ENCODE measurements at regions not wholly inside any gene's neighbourhood (a gene's known extent, or its start where the extent isn't known, plus 50 kb on each side); places are given as distances from the start of the nearest gene placed in this dataset.

DNA sequence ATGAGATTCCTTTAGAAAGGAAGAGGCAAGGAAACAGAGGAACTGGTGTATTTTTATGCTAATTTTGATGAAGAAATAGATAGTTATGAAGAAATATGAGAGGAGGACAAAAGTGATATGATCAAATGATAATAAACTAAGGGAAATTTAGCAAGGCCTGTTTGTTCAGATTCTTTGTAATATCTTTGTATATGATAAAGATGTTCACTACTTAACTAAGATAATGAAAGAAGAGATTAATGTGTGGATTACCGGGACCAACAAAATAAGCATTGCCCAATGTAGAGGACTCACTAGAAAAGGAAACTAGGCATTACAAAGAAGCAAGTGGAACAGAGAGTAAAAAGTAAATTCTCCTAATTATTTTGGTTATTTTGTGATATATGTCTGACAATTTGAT is 99.0 kb upstream of the FIGN start:
- DNase-seq (ENCODE audit: low spot score), result no peak

DNA sequence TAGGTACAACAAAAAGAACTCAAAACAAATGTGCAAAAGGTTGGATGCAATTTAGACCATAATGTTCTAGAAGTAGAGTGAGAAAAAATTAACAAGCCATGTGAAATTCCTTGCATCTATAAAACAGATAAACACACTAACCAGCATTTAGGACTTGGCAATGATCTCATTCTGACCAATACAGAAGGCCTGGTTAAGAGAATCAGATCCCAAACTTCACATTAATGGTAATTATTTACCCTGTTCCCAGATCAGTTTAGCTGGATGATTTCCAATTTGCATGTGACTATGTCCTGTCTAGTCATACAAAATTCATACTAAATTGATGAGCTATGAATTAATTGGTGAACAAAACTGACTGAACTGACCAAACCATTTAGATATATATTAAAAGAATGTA is 98.4 kb upstream of the FIGN start:
- no peak for DNase-seq (ENCODE audit: low spot score)

DNA sequence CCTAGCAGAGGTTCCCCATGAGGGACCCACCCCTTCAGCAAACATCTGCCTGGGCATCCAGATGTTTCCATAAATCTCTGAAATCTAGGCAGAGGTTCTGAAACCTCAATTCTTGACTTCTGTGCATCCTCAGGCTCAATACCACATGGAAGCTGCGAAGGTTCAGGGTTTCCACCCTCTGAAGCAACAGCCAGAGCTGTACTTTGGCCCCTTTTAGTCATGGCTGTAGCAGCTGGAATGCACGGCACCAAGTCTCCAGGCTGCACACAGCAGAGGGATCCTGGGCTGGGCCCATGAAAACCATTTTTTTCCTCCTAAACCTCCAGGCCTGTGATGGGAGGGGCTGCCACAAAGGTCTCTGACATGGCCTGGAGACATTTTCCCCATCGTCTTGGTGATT is 93.0 kb upstream of the FIGN start:
- DNase-seq (ENCODE audit: low spot score), result no peak

DNA sequence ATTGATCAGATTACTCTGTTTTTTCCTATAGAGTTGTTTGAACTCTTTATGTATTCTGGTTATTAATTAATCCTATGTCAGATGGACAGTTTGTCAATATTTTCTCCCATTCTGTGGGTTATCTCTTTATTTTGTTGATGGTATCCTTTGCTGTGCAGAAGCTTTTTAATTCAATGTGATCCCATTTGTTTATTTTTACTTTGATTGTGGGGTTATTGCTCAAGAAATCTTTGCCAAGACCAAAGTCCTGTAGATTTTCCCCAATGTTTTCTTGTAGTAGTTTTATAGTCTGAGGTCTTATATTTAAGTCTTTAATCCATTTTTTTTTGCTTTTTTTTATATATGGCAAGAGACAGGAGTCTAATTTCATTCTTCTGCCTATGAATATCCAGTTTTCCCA is 86.2 kb upstream of the FIGN start:
- no peak for DNase-seq (ENCODE audit: low spot score)

DNA sequence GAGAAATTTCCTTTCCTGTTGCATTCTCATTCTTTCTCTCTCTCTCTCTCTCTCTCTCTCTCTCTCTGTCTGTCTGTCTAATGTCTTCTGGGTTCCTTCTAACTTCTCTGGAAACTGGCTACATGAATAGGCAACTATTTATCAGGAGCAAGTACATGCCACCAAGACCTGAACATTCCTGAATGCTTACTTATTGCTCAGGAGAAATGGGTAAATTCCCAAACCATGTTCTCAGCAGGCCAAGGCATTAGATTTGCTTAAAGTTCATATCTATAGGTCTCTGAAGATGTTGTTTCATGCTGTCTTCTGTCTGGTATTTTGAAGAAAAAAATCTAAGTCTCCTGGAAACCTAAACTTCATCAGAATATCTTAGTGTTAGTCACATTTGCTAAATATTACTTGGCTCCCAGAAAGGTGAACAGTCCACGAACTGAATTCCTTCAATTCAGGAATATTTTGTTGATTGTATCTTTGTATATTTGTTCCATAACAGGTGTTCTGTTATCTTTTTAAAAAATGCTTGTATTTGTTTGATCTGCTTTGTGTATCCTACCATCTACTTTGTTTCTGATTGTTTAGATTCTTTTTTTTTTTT is 77.2 kb upstream of the FIGN start:
- DNase-seq (ENCODE audit: low spot score), result no peak

DNA sequence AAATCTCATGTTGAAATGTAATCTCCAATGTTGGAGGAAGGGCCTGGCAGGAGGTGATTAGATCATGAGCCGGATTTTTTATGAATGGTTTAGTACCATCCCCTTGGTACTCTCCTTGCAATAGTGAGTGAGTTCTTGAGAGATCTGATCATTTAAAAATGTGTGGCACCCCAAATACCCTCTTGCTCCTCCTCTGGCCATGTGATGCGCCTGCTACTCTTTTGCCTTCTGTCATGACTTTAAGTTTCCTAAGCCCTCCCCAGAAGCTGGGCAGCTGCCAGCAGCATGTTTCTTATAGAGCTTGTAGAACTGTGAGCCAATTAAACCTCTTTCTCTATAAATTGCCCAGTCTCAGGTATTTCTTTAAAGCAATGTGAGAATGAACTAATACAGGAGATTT is 72.6 kb upstream of the FIGN start:
- no peak for DNase-seq (ENCODE audit: low spot score)

DNA sequence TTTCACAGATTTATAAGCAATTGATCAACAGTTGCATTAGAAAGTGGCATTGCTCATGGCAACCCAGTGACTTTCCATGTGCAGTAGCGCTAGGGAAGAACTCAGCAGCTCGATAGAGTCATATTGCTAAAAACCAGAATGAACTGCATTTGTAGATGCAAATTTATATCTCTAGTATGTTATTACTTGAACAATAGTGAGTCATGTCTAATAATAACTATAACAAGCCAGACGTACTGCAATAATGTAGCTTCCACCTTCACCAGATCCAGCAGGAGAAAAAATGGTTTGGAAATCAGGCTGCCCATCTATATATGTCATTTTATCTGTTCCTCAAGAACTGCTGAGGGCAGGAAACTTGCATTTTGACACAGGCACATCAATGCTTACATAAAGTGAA is 66.5 kb upstream of the FIGN start:
- DNase-seq (ENCODE audit: low spot score), result no peak

DNA sequence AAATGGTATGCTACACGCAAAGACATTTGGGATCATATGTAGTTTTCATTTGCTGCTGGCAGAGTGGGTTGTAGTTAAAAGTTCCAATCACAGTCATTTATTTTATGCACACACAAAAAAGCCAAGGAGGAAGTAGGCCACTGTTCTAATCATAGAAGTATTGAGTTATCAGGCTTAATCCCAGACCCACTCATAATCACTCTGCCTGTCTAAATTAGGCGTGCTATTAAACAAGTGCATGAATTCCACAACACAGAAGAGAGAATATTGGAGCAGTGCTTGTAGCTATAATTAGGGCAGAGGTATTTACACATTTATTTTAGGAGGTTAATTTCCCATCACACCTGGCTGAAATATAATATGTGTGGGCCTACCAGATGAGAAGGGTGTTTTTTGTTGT is 65.7 kb upstream of the FIGN start:
- no peak for DNase-seq (ENCODE audit: low spot score)

DNA sequence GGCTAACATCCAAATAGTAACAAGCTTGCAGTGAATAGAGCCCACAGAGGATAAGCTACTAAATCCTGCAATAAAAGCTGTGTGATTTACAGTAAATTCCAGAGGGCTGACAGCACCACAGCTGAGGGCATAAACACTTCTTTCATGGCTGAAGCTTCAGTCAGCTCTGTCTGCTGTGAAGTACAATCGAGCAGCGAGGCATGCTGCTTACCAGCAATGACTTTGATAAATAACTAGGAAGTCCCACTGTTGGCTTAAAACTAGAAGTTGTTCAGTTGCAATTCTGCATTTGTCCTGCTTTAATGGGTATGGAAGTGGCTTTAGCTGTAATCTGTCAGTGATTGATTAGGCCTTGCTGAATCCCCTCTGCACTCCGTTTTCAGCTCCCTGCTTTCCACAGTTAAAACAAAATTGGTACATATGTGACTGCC is 65.2 kb upstream of the FIGN start:
- DNase-seq (ENCODE audit: low spot score), result peak; percentile 1

DNA sequence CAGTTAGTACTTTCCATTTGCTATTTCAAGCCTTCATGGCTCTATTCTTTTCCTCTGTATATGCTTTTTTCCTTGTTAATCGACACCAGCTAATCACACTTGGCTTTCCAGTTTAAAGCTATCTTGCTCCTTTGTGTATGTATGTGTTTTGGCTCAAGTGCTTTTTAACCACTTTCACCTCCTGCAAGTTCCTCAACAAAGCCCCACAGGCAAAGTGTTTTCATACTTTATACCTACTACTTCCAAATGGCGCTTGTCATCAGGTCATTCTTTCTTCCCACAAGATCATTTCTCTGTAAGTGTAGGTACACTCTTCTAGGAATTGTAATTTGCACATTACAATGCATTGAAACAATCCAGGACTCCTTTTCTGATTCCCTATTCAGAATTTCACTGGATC is 64.0 kb upstream of the FIGN start:
- no peak for DNase-seq (ENCODE audit: low spot score)

DNA sequence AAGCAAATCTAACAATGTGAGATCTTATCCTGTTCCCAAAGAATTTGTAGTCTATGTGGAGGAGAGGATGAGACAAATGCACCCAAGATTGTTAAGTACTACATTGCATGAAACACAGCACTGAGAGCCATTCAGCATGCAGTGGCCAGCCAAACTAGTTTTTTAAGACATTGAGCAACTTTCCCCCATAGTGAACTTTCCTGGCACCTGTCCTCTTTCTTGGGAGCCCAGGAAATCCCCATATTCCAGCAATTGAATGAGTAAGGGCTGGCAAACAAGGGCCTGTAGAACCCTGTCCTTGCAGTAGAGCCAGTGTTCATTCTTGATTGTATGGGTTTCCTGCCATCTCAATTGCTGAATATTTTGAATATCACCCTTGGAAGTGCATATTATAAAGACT is 58.8 kb upstream of the FIGN start:
- DNase-seq (ENCODE audit: low spot score), result no peak

All from SW480 (cell line).